NT2/D1 (cell line): ENCODE measurements at regions not wholly inside any gene's neighbourhood (a gene's known extent, or its start where the extent isn't known, plus 50 kb on each side); places are given as distances from the start of the nearest gene placed in this dataset.

Experiments
- DNase-seq: peaks from one replicate; pipeline ENCODE4 v3.0.0-alpha.2; 2011; ENCODE audit warnings: low read depth, low spot score
- H3K27me3 ChIP-seq: 2 replicates; pipeline ENCODE4 v1.6.0; 2011; ENCODE audit warnings: mild to moderate bottlenecking; ENCODE audit not compliant: insufficient read length, insufficient read depth
- H3K36me3 ChIP-seq: 2 replicates; pipeline ENCODE4 v1.6.1; 2011; ENCODE audit warnings: mild to moderate bottlenecking, low read length, mixed read lengths; ENCODE audit not compliant: insufficient read depth, insufficient read length
- H3K4me1 ChIP-seq: 2 replicates; pipeline ENCODE4 v1.5.1; 2011; ENCODE audit not compliant: insufficient read depth, insufficient read length
- H3K4me3 ChIP-seq: 2 replicates; pipeline ENCODE4 v1.5.1; 2011; ENCODE audit warnings: low read depth; ENCODE audit not compliant: insufficient read length
- H3K9ac ChIP-seq: 2 replicates; pipeline ENCODE4 v1.6.0; 2011; ENCODE audit warnings: low read depth; ENCODE audit not compliant: insufficient read length
- H3K9me3 ChIP-seq: 2 replicates; pipeline ENCODE4 v1.5.1; 2011; ENCODE audit warnings: mild to moderate bottlenecking, low read length; ENCODE audit not compliant: insufficient read depth
- SUZ12 ChIP-seq: IDR thresholded peaks from 2 replicates; pipeline ENCODE4 v1.6.1; 2011; ENCODE audit not compliant: insufficient read length, insufficient read depth; ENCODE audit errors: extremely low read depth
- YY1 ChIP-seq: IDR thresholded peaks from 2 replicates; pipeline ENCODE4 v1.6.1; 2011; ENCODE audit not compliant: insufficient read length, insufficient read depth
- ZNF274 ChIP-seq: IDR thresholded peaks from 2 replicates; pipeline ENCODE4 v1.6.1; 2011; ENCODE audit warnings: mild to moderate bottlenecking, low read depth, low read length

DNA sequence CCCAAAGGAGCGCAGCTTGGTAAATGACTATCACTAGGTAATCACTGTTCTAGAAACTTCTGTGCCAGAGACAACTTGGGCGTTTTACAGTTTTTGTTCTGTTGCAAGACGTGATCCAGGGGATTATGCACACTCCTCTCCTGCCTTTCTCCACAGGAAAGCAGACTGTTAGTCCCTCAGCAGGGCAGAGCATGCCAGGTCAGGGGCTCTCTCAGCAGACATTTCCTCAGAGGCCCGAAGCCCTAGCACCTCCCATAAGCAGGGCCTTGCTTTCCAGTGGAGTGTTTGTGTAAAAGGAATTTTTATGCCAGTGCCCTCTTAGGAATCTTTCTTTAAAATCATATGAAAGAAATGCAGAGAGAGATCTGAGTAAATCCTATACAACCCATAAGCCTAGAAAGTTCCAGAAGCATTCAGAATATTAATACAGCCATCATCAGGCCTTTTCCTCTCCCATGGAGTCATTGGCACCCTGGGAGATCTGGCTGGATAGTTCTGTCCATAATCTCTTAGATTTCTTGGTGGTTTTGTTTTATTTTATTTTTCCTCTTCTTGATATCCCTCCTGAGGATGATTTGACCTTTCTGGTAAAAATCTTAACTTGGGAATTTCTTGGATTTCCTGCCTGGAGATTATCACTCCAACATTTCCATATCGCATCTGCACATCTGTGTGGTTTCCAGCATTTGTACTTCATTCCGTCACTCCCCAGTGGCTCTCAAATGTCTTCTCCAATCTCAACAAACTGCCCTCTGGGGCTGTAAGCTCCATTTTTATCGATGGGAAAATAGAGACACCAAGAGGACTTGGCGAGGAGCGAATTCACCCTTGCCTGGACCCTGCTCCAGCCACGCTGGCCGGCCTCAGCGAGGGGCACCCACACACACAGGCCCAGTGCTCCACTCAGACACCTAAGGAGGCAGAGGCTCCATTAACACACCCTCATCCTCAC is 116.1 kb downstream of the PSMG1 start:
- H3K36me3 ChIP-seq, result no peaks in the 10 kb centered on the region
- no peak overlapping the region for H3K4me3 ChIP-seq
- H3K9ac ChIP-seq, result no peak overlapping the region
- no peak for DNase-seq
- peaks cover 1% of the 10 kb centered on the region for H3K4me1 ChIP-seq
- TF ChIP-seq SUZ12 (no peak), YY1 (no peak), ZNF274 (no peak)
- no peaks in the 10 kb centered on the region for H3K27me3 ChIP-seq
- H3K9me3 ChIP-seq, result peaks cover 21% of the 10 kb centered on the region

GRCh38 chr21:39065917-39066316 is 117.3 kb downstream of the PSMG1 start:
- Histone ChIP-seq H3K9me3 (peaks cover 21% of the 10 kb centered on the region), H3K27me3 (no peaks in the 10 kb centered on the region), H3K36me3 (no peaks in the 10 kb centered on the region), H3K9ac (no peak overlapping the region), H3K4me1 (peaks cover 8% of the 10 kb centered on the region), H3K4me3 (no peak overlapping the region)
- no peak for DNase-seq
- TF ChIP-seq ZNF274 (no peak), YY1 (no peak), SUZ12 (no peak)

- H3K4me3 ChIP-seq, result no peak overlapping the region
- H3K9ac ChIP-seq, result no peak overlapping the region
- peaks cover 8% of the 10 kb centered on the region for H3K4me1 ChIP-seq
- H3K9me3 ChIP-seq, result peaks cover 21% of the 10 kb centered on the region
- no peak for DNase-seq
- TF ChIP-seq ZNF274 (no peak), YY1 (no peak), SUZ12 (no peak)
- no peaks in the 10 kb centered on the region for H3K36me3 ChIP-seq
- H3K27me3 ChIP-seq, result no peaks in the 10 kb centered on the region
Measured at GRCh38 chr21:39064325-39065012, 118.8 kb downstream of the PSMG1 start.

- peaks cover 21% of the 10 kb centered on the region for H3K9me3 ChIP-seq
- H3K27me3 ChIP-seq, result no peaks in the 10 kb centered on the region
- no peak overlapping the region for H3K4me3 ChIP-seq
- H3K4me1 ChIP-seq, result peaks cover 8% of the 10 kb centered on the region
- no peak for DNase-seq
- no peak for TF ChIP-seq YY1
- TF ChIP-seq SUZ12, result no peak
- TF ChIP-seq ZNF274, result no peak
- H3K36me3 ChIP-seq, result no peaks in the 10 kb centered on the region
- H3K9ac ChIP-seq, result no peak overlapping the region
Measured at GRCh38 chr21:39063517-39063916, 119.7 kb downstream of the PSMG1 start.

DNA sequence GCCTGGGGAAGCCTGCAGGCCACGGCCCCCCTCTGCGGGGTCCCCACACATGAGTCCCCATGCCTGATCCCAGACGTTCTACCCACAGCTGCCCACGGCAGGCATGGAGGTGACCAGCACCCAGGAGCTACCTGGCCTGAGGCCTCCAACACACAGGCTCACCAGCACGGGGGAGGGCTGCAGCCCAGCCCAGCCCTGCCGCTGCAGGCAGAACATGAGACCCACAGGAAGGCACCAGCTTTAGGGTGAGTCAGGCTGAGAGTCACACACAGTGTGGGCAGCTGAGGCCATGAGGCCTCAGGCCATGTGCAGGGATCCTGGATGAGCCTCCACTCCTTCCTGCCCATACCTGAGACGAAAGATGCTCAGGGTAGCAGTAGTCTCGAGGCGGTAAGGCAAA is 121.1 kb downstream of the PSMG1 start:
- Histone ChIP-seq H3K4me1 (peaks cover 8% of the 10 kb centered on the region), H3K27me3 (no peaks in the 10 kb centered on the region), H3K4me3 (no peak overlapping the region), H3K9ac (no peak overlapping the region), H3K36me3 (no peaks in the 10 kb centered on the region), H3K9me3 (peaks cover 21% of the 10 kb centered on the region)
- no peak for TF ChIP-seq YY1
- TF ChIP-seq ZNF274, result no peak
- TF ChIP-seq SUZ12, result no peak
- no peak for DNase-seq

DNA sequence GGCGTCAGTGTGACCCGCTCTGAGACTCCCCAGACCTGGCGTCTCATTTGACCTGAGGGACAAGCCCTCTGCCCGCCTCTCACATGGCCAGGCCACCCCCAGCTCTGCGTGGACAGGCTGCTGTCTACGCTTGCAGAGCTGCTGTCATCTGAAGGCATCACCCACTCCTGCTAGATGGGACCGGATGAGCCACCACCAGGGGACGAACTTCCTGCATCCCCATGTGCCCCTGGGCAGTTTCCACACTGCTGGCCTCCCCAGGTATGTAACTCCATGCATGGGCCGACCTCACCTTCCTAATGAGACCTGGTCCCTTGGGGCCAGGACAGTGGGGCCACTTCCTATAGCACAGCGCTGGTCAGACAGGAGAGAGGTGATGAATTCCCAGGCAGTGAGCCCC is 121.5 kb downstream of the PSMG1 start:
- no peaks in the 10 kb centered on the region for H3K36me3 ChIP-seq
- TF ChIP-seq ZNF274 (no peak), SUZ12 (no peak), YY1 (no peak)
- no peaks in the 10 kb centered on the region for H3K27me3 ChIP-seq

More for the DNA sequence above, 121.5 kb downstream of the PSMG1 start:
- H3K4me1 ChIP-seq, result peaks cover 8% of the 10 kb centered on the region
- H3K9me3 ChIP-seq, result peaks cover 21% of the 10 kb centered on the region
- no peak overlapping the region for H3K9ac ChIP-seq
- no peak overlapping the region for H3K4me3 ChIP-seq
- no peak for DNase-seq
